ENCODE measurements at regions not wholly inside any gene's neighbourhood (a gene's known extent, or its start where the extent isn't known, plus 50 kb on each side); places are given as distances from the start of the nearest gene placed in this dataset.
A peak's percentile ranks its signal among the peaks of the same experiment; 100 is the strongest.

DNA sequence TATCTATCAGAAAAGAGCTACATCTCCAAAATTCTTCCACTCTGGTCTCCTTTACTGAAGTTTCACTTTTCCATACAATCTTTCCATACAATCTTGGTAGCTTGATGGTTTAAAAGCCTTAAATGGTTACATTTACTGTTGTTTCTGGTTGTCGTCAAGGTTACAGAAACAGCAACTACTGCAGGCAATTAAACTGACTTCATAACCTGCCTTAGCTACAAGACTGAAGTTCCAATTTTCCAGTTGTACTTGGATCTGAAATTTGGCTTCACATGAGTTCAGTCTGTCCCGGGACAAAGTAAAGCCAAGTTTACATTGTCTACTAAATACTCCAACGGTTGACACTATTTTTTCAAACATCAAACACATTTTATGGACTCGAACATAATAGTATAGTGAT, 326.4 kb downstream of the ANKRD50 start:
- no peak for DNase-seq (ENCODE audit: low read depth)

DNA sequence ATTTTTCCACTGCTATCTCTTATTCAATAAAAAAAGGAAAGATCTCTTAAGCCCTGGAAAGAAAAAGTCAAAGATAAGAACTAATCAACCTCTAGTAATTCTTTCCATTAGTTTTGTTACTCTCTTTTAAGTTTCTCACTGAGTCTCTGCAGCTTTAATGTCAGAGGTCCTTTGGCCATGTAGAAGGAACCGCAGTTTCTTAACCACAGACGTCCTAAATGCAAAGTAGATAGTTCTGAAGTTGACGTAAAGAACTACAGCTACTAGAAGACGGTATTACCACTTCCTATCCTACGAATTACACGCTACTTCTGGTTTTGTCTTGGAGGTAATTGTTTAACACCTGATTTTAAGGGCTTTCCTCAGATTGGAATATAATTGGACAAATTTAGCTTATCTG, 325.9 kb downstream of the ANKRD50 start:
- no peak overlapping the region for H3K4me3 ChIP-seq (ENCODE audit: low read depth, low read length)
- no peak for TF ChIP-seq CTCF (IDR thresholded peaks at IDR 0.05; ENCODE audit: insufficient read depth, low read depth, low read length, missing control alignments)
- peak; percentile 7 for DNase-seq (ENCODE audit: low read depth)

More for the DNA sequence above, 326.4 kb downstream of the ANKRD50 start:
- TF ChIP-seq CTCF (IDR thresholded peaks at IDR 0.05; ENCODE audit: insufficient read depth, low read depth, low read length, missing control alignments), result no peak
- no peak overlapping the region for H3K4me3 ChIP-seq (ENCODE audit: low read depth, low read length)

GRCh38 chr4:124389591-124389990, 322.9 kb downstream of the ANKRD50 start:
- H3K4me3 ChIP-seq (ENCODE audit: low read depth, low read length), result no peak overlapping the region
- no peak for TF ChIP-seq CTCF (IDR thresholded peaks at IDR 0.05; ENCODE audit: insufficient read depth, low read depth, low read length, missing control alignments)
- DNase-seq (ENCODE audit: low read depth), result no peak

- TF ChIP-seq CTCF (IDR thresholded peaks at IDR 0.05; ENCODE audit: insufficient read depth, low read depth, low read length, missing control alignments), result no peak
- no peak overlapping the region for H3K4me3 ChIP-seq (ENCODE audit: low read depth, low read length)
- no peak for DNase-seq (ENCODE audit: low read depth)
Observed at GRCh38 chr4:124390861-124391260, 321.7 kb downstream of the ANKRD50 start.

DNA sequence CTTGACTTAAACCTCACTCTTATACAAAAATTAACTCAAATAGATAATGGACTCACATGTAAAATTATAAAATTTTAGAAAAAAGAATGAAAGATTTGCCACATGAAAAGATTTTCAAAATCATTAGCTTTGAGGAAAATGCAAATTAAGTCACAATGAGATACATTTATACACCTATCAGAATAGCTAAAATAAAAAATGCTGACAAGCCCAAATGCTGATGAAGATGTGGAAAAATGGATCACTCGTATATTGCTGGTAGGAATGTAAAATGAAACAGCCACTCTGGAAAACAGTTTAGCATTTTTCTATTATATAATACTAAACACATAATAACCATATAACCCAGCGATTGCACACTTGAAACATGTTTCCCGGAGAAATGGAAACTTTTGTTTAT, 316.2 kb downstream of the ANKRD50 start:
- no peak for DNase-seq (ENCODE audit: low read depth)
- no peak for TF ChIP-seq CTCF (IDR thresholded peaks at IDR 0.05; ENCODE audit: insufficient read depth, low read depth, low read length, missing control alignments)
- H3K4me3 ChIP-seq (ENCODE audit: low read depth, low read length), result no peak overlapping the region

GRCh38 chr4:124401606-124402005, 310.9 kb downstream of the ANKRD50 start:
- no peak for TF ChIP-seq CTCF (IDR thresholded peaks at IDR 0.05; ENCODE audit: insufficient read depth, low read depth, low read length, missing control alignments)

GRCh38 chr4:124409044-124409443, 303.5 kb downstream of the ANKRD50 start:
- TF ChIP-seq CTCF (IDR thresholded peaks at IDR 0.05; ENCODE audit: insufficient read depth, low read depth, low read length, missing control alignments), result no peak
- no peak overlapping the region for H3K4me3 ChIP-seq (ENCODE audit: low read depth, low read length)
- no peak for DNase-seq (ENCODE audit: low read depth)

More at GRCh38 chr4:124401606-124402005, 310.9 kb downstream of the ANKRD50 start:
- H3K4me3 ChIP-seq (ENCODE audit: low read depth, low read length), result no peak overlapping the region
- DNase-seq (ENCODE audit: low read depth), result no peak

Measured in GM12865 (cell line).